ENCODE measurements at regions not wholly inside any gene's neighbourhood (a gene's known extent, or its start where the extent isn't known, plus 50 kb on each side); places are given as distances from the start of the nearest gene placed in this dataset.

- no peak for TF ChIP-seq CTCF (IDR thresholded peaks at IDR 0.05)
- Histone ChIP-seq H3K27me3 (no peaks in the 10 kb centered on the region), H3K4me1 (no peaks in the 10 kb centered on the region), H3K27ac (no peak overlapping the region), H3K36me3 (no peaks in the 10 kb centered on the region), H3K4me3 (no peak overlapping the region), H3K9me3 (peaks cover 0 to 2% of the 10 kb centered on the region in 2 donors)
- peak; percentile 81 for ATAC-seq
- intact Hi-C loops (cut with DNase I) = no loop called here
- DNase-seq = peak in 2 of 4 donors; percentile 83 to 90
These were observed 222.3 kb upstream of the CDIN1 start for GRCh38 chr15:36356978-36357601.

GRCh38 chr15:36358094-36358493 lies 221.3 kb upstream of the CDIN1 start:
- Histone ChIP-seq H3K27me3 (no peaks in the 10 kb centered on the region), H3K27ac (peak overlapping the region in 1 of 2 donors; percentile 55), H3K9me3 (peaks cover 0 to 2% of the 10 kb centered on the region in 2 donors), H3K4me1 (no peaks in the 10 kb centered on the region), H3K4me3 (no peak overlapping the region), H3K36me3 (no peaks in the 10 kb centered on the region)
- DNase-seq (no peak), ATAC-seq (peak; percentile 64)
- TF ChIP-seq CTCF (IDR thresholded peaks at IDR 0.05) = no peak
- intact Hi-C loops (cut with DNase I) = no loop called here

- H3K27ac ChIP-seq = no peak overlapping the region
- no peak for DNase-seq
- no peaks in the 10 kb centered on the region for H3K4me1 ChIP-seq
- no peak overlapping the region for H3K4me3 ChIP-seq
- ATAC-seq = no peak
- no peak for TF ChIP-seq CTCF (IDR thresholded peaks at IDR 0.05)
- no peaks in the 10 kb centered on the region for H3K27me3 ChIP-seq
- intact Hi-C loops (cut with DNase I) = no loop called here
- peaks cover 0 to 2% of the 10 kb centered on the region in 2 donors for H3K9me3 ChIP-seq
- no peaks in the 10 kb centered on the region for H3K36me3 ChIP-seq
These were observed 220.9 kb upstream of the CDIN1 start for GRCh38 chr15:36358523-36358922.

GRCh38 chr15:36359286-36359685 lies 220.1 kb upstream of the CDIN1 start:
- Histone ChIP-seq H3K4me1 (no peaks in the 10 kb centered on the region), H3K4me3 (no peak overlapping the region), H3K27ac (no peak overlapping the region), H3K36me3 (no peaks in the 10 kb centered on the region), H3K9me3 (peaks cover 0 to under 1% of the 10 kb centered on the region in 2 donors), H3K27me3 (no peaks in the 10 kb centered on the region)
- intact Hi-C loops (cut with DNase I) = no loop called here
- no peak for TF ChIP-seq CTCF (IDR thresholded peaks at IDR 0.05)
- DNase-seq = no peak
- no peak for ATAC-seq

- no peak for TF ChIP-seq CTCF (IDR thresholded peaks at IDR 0.05)
- no peaks in the 10 kb centered on the region for H3K36me3 ChIP-seq
- no peak overlapping the region for H3K4me3 ChIP-seq
- H3K4me1 ChIP-seq = no peaks in the 10 kb centered on the region
- no peaks in the 10 kb centered on the region for H3K27me3 ChIP-seq
- no peak overlapping the region for H3K27ac ChIP-seq
- DNase-seq (no peak), ATAC-seq (no peak)
- intact Hi-C loops (cut with DNase I) = no loop called here
- no peaks in the 10 kb centered on the region for H3K9me3 ChIP-seq
These were observed 218.0 kb upstream of the CDIN1 start for GRCh38 chr15:36361351-36361870.
